ENCODE measurements at regions not wholly inside any gene's neighbourhood (a gene's known extent, or its start where the extent isn't known, plus 50 kb on each side); places are given as distances from the start of the nearest gene placed in this dataset.

- TF ChIP-seq CTCF (conservative IDR thresholded peaks at IDR 0.05; ENCODE audit: low read length) (no peak), EZH2phosphoT487 (IDR thresholded peaks at IDR 0.05; ENCODE audit: borderline replicate concordance) (no peak)
Observed at GRCh38 chr20:47847884-47848485, 62.7 kb upstream of the SULF2 start.
